Nephron (organoid): ENCODE measurements at regions not wholly inside any gene's neighbourhood (a gene's known extent, or its start where the extent isn't known, plus 50 kb on each side); places are given as distances from the start of the nearest gene placed in this dataset.
"Not testable (repeated sequence)": the region's sequence is repeated elsewhere in the genome, so short reads cannot be mapped to it uniquely, and the experiment has no call there.

Source experiments
- H3K27ac Mint-ChIP-seq, 3 experiments: 2 replicates each; pipeline ENCODE4 v1.8.0; 2020; ENCODE audit warnings: mixed read lengths in 3 of 3, mild to moderate bottlenecking in 2 of 3, moderate library complexity in 1 of 3
- H3K27me3 Mint-ChIP-seq: 2 replicates; pipeline ENCODE4 v1.8.0; 2021; ENCODE audit warnings: low read depth, mild to moderate bottlenecking, moderate library complexity, mixed read lengths
- H3K36me3 Mint-ChIP-seq: 2 replicates; pipeline ENCODE4 v1.8.0; 2020; ENCODE audit warnings: low read depth, mixed read lengths
- H3K4me1 Mint-ChIP-seq: 2 replicates; pipeline ENCODE4 v1.8.0; 2020; ENCODE audit warnings: mixed read lengths
- H3K4me3 Mint-ChIP-seq, 3 experiments: 2 replicates each; pipeline ENCODE4 v1.8.0; 2020; ENCODE audit warnings: mild to moderate bottlenecking in 3 of 3, mixed read lengths in 3 of 3, moderate library complexity in 2 of 3
- H3K9me3 Mint-ChIP-seq: 2 replicates; pipeline ENCODE4 v1.8.0; 2020; ENCODE audit warnings: mixed read lengths
- CTCF ChIP-seq, 3 experiments: fragments of 200-600 bp; sonication (generic); IDR thresholded peaks; one replicate each; pipeline ENCODE4 v1.5.0; 2021; ENCODE audit warnings: antibody characterized with exemption in 3 of 3; ENCODE audit not compliant: unreplicated experiment in 3 of 3

DNA sequence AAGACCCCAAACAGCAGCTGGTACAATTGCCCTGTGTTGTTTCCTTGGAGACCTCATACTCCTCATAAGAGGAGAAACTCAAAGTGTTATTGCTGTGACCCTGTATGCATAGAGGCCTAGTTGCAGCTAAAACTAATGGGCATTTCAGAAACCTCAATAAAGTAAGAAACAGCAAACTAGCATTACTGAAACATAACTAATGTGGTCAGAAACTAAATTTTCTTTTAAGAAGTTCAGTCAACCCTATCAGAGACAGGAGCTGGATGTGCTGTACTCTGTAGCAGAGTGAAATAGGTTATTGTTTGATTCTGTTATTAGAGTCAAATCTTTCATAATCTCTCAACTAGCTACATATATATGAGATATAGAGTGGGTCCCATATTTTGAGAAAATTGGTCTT lies 257.5 kb upstream of the IRS4 start:
- no peaks in the 10 kb centered on the region for H3K4me1 Mint-ChIP-seq
- H3K27ac Mint-ChIP-seq, result no peak overlapping the region
- H3K4me3 Mint-ChIP-seq, result no peak overlapping the region
- H3K36me3 Mint-ChIP-seq, result no peaks in the 10 kb centered on the region
- peaks cover 9% of the 10 kb centered on the region for H3K9me3 Mint-ChIP-seq
- no peaks in the 10 kb centered on the region for H3K27me3 Mint-ChIP-seq
- TF ChIP-seq CTCF (IDR thresholded peaks at IDR 0.05; ENCODE audit: unreplicated experiment in 3 of 3), result no peak

DNA sequence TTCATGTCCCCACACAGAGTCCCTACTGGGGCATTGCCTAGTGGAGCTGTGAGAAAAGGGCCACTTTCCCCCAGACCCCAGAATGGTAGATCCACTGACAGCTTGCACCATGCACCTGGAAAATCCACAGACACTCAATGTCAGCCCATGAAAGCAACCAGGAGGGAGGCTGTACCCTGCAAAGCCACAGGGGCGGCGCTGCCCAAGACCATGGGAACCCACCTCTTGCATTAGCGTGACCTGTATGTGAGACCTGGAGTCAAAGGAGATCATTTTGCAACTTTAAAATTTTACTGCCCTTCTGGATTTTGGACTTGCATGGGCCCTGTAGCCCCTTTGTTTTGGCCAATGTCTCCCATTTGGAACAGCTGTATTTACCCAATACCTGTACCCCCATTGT lies 236.5 kb upstream of the IRS4 start:
- not testable (repeated sequence) for H3K27ac Mint-ChIP-seq, H3K4me3 Mint-ChIP-seq, H3K36me3 Mint-ChIP-seq, H3K27me3 Mint-ChIP-seq, H3K4me1 Mint-ChIP-seq, H3K9me3 Mint-ChIP-seq

DNA sequence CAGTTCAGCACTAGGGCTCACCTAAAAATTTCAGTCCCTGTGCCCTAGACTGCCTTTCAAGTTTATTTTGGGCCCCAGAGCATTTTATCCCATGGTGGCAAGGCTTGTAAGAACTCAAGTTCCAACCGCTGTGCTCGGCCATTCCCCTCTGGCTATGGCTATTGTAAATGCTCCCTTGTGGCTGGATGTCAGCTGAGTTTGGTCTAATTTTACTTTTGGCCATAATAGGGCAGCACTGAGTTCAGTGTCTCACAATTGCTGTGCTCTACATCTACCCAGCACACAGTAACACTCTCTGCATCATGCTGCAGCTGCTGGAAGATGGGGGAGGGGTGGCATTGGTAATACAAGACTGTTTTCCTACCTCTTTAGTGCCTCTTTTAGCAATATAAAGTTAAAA lies 210.8 kb upstream of the IRS4 start:
- TF ChIP-seq CTCF (IDR thresholded peaks at IDR 0.05; ENCODE audit: unreplicated experiment in 3 of 3), result no peak
- Mint-ChIP-seq H3K36me3 (no peaks in the 10 kb centered on the region), H3K27me3 (no peaks in the 10 kb centered on the region), H3K4me3 (no peak overlapping the region), H3K27ac (no peak overlapping the region), H3K4me1 (no peaks in the 10 kb centered on the region), H3K9me3 (no peaks in the 10 kb centered on the region)

- Mint-ChIP-seq H3K27ac (no peak overlapping the region), H3K27me3 (no peaks in the 10 kb centered on the region), H3K4me3 (no peak overlapping the region), H3K36me3 (no peaks in the 10 kb centered on the region), H3K4me1 (no peaks in the 10 kb centered on the region), H3K9me3 (no peaks in the 10 kb centered on the region)
- TF ChIP-seq CTCF (IDR thresholded peaks at IDR 0.05; ENCODE audit: unreplicated experiment in 3 of 3), result no peak
Measured at GRCh38 chrX:108946531-108946930, 210.2 kb upstream of the IRS4 start.

GRCh38 chrX:108945883-108946523 lies 209.6 kb upstream of the IRS4 start:
- TF ChIP-seq CTCF (IDR thresholded peaks at IDR 0.05; ENCODE audit: unreplicated experiment in 3 of 3), result no peak
- H3K4me3 Mint-ChIP-seq, result no peak overlapping the region
- peaks cover 2% of the 10 kb centered on the region for H3K9me3 Mint-ChIP-seq
- no peaks in the 10 kb centered on the region for H3K4me1 Mint-ChIP-seq
- no peaks in the 10 kb centered on the region for H3K36me3 Mint-ChIP-seq
- H3K27me3 Mint-ChIP-seq, result no peaks in the 10 kb centered on the region
- H3K27ac Mint-ChIP-seq, result no peak overlapping the region

DNA sequence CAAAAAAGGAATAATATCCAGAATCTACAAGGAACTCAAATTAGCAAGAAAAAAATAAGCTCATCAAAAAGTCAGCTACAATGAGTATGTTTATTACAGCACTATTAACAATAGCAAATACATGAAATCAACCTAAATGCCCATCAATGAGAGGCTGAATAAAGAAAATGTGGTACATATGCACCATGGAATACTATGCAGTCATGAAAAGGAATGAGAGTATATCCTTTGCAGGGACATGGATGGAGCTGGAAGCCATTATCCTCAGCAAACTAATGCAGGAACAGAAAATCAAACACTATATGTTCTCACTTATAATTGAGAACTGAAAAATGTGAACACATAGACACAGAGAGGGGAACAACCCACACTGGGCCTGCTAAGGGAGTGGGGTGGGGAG lies 178.4 kb upstream of the IRS4 start:
- Mint-ChIP-seq H3K27ac (no peak overlapping the region), H3K4me1 (no peaks in the 10 kb centered on the region)

GRCh38 chrX:108903831-108904230 lies 167.5 kb upstream of the IRS4 start:
- H3K9me3 Mint-ChIP-seq, H3K4me1 Mint-ChIP-seq, H3K36me3 Mint-ChIP-seq, H3K27me3 Mint-ChIP-seq, H3K27ac Mint-ChIP-seq, H3K4me3 Mint-ChIP-seq: not testable (repeated sequence)

More for the DNA sequence above, 178.4 kb upstream of the IRS4 start:
- Mint-ChIP-seq H3K4me3 (no peak overlapping the region), H3K9me3 (peaks cover 6% of the 10 kb centered on the region), H3K36me3 (no peaks in the 10 kb centered on the region), H3K27me3 (peaks cover under 1% of the 10 kb centered on the region)
- TF ChIP-seq CTCF (IDR thresholded peaks at IDR 0.05; ENCODE audit: unreplicated experiment in 3 of 3), result no peak
